Adipocyte (in vitro differentiated cells): ENCODE measurements at regions not wholly inside any gene's neighbourhood (a gene's known extent, or its start where the extent isn't known, plus 50 kb on each side); places are given as distances from the start of the nearest gene placed in this dataset.

Experiments used
- DNase-seq: peaks from one replicate; pipeline ENCODE4 v3.0.0-alpha.2; 2015; ENCODE audit warnings: low read depth
- H3K27me3 ChIP-seq: replicated peaks from 2 replicates; pipeline ENCODE4 v1.7.0; 2013; ENCODE audit warnings: mild to moderate bottlenecking, low read length, moderate library complexity; ENCODE audit not compliant: control insufficient read depth, insufficient read depth
- H3K36me3 ChIP-seq: 2 replicates; pipeline ENCODE4 v1.7.0; 2013; ENCODE audit warnings: low read length, mild to moderate bottlenecking, moderate library complexity; ENCODE audit not compliant: control insufficient read depth, insufficient read depth, severe bottlenecking
- H3K4me1 ChIP-seq: 2 replicates; pipeline ENCODE4 v1.7.0; 2013; ENCODE audit warnings: mild to moderate bottlenecking, low read length, moderate library complexity; ENCODE audit not compliant: control insufficient read depth, insufficient read depth
- H3K4me3 ChIP-seq: 2 replicates; pipeline ENCODE4 v1.7.0; 2013; ENCODE audit warnings: mild to moderate bottlenecking, low read length, moderate library complexity
- H3K9ac ChIP-seq: 2 replicates; pipeline ENCODE4 v1.7.0; 2013; ENCODE audit warnings: mild to moderate bottlenecking, low read length, moderate library complexity
- H3K9me3 ChIP-seq: 2 replicates; pipeline ENCODE4 v1.7.0; 2013; ENCODE audit warnings: mild to moderate bottlenecking, low read length, moderate library complexity; ENCODE audit not compliant: control insufficient read depth

GRCh38 chr12:92487138-92487485, 215.7 kb upstream of the PLEKHG7 start:
- H3K36me3 ChIP-seq: no peaks in the 10 kb centered on the region
- H3K9me3 ChIP-seq: peaks cover 6% of the 10 kb centered on the region
- no peak for DNase-seq
- H3K9ac ChIP-seq: no peak overlapping the region
- peaks cover 12% of the 10 kb centered on the region for H3K4me1 ChIP-seq
- H3K4me3 ChIP-seq: no peak overlapping the region
- no peaks in the 10 kb centered on the region for H3K27me3 ChIP-seq

- peaks cover 12% of the 10 kb centered on the region for H3K4me1 ChIP-seq
- peaks cover 2% of the 10 kb centered on the region for H3K9me3 ChIP-seq
- H3K27me3 ChIP-seq: no peaks in the 10 kb centered on the region
- no peaks in the 10 kb centered on the region for H3K36me3 ChIP-seq
- H3K9ac ChIP-seq: no peak overlapping the region
- no peak for DNase-seq
- H3K4me3 ChIP-seq: no peak overlapping the region
Observed at GRCh38 chr12:92486443-92487137, 216.2 kb upstream of the PLEKHG7 start.

GRCh38 chr12:92485351-92486348, 217.1 kb upstream of the PLEKHG7 start:
- no peaks in the 10 kb centered on the region for H3K9me3 ChIP-seq
- peak overlapping the region; percentile 29 for H3K9ac ChIP-seq
- peak; percentile 39 for DNase-seq
- no peaks in the 10 kb centered on the region for H3K36me3 ChIP-seq
- H3K4me3 ChIP-seq: no peak overlapping the region
- no peaks in the 10 kb centered on the region for H3K27me3 ChIP-seq
- H3K4me1 ChIP-seq: peaks cover 12% of the 10 kb centered on the region

GRCh38 chr12:92482599-92482998, 220.2 kb upstream of the PLEKHG7 start:
- no peak overlapping the region for H3K9ac ChIP-seq
- no peak for DNase-seq
- H3K4me3 ChIP-seq: no peak overlapping the region
- no peaks in the 10 kb centered on the region for H3K36me3 ChIP-seq
- H3K4me1 ChIP-seq: peaks cover 12% of the 10 kb centered on the region
- H3K27me3 ChIP-seq: no peaks in the 10 kb centered on the region
- H3K9me3 ChIP-seq: no peaks in the 10 kb centered on the region

- no peak for DNase-seq
- no peaks in the 10 kb centered on the region for H3K9me3 ChIP-seq
- H3K27me3 ChIP-seq: no peaks in the 10 kb centered on the region
- H3K9ac ChIP-seq: no peak overlapping the region
- no peak overlapping the region for H3K4me3 ChIP-seq
- peaks cover 8% of the 10 kb centered on the region for H3K4me1 ChIP-seq
- H3K36me3 ChIP-seq: no peaks in the 10 kb centered on the region
Observed at GRCh38 chr12:92481066-92481465, 221.7 kb upstream of the PLEKHG7 start.

GRCh38 chr12:92478692-92479091, 224.1 kb upstream of the PLEKHG7 start:
- no peaks in the 10 kb centered on the region for H3K27me3 ChIP-seq
- H3K9me3 ChIP-seq: no peaks in the 10 kb centered on the region
- H3K4me3 ChIP-seq: no peak overlapping the region
- no peak overlapping the region for H3K9ac ChIP-seq
- DNase-seq: no peak
- no peaks in the 10 kb centered on the region for H3K4me1 ChIP-seq
- no peaks in the 10 kb centered on the region for H3K36me3 ChIP-seq

- Histone ChIP-seq H3K36me3 (no peaks in the 10 kb centered on the region), H3K4me1 (no peaks in the 10 kb centered on the region), H3K4me3 (no peak overlapping the region), H3K27me3 (no peaks in the 10 kb centered on the region), H3K9me3 (no peaks in the 10 kb centered on the region), H3K9ac (no peak overlapping the region)
- no peak for DNase-seq
Observed at GRCh38 chr12:92476844-92477243, 225.9 kb upstream of the PLEKHG7 start.

GRCh38 chr12:92473564-92473963, 229.2 kb upstream of the PLEKHG7 start:
- Histone ChIP-seq H3K9ac (no peak overlapping the region), H3K4me1 (no peaks in the 10 kb centered on the region), H3K36me3 (no peaks in the 10 kb centered on the region), H3K27me3 (no peaks in the 10 kb centered on the region), H3K9me3 (no peaks in the 10 kb centered on the region), H3K4me3 (no peak overlapping the region)
- DNase-seq: no peak

- H3K4me1 ChIP-seq: no peaks in the 10 kb centered on the region
- no peaks in the 10 kb centered on the region for H3K27me3 ChIP-seq
- no peaks in the 10 kb centered on the region for H3K9me3 ChIP-seq
- DNase-seq: peak; percentile 58
- H3K36me3 ChIP-seq: no peaks in the 10 kb centered on the region
- H3K9ac ChIP-seq: no peak overlapping the region
- H3K4me3 ChIP-seq: no peak overlapping the region
Observed at GRCh38 chr12:92472201-92472600, 230.6 kb upstream of the PLEKHG7 start.

GRCh38 chr12:92471551-92471950, 231.2 kb upstream of the PLEKHG7 start:
- Histone ChIP-seq H3K4me3 (no peak overlapping the region), H3K36me3 (no peaks in the 10 kb centered on the region), H3K27me3 (no peaks in the 10 kb centered on the region), H3K9me3 (no peaks in the 10 kb centered on the region), H3K4me1 (no peaks in the 10 kb centered on the region), H3K9ac (no peak overlapping the region)
- no peak for DNase-seq

- DNase-seq: no peak
Observed at GRCh38 chr12:92470608-92471021, 232.2 kb upstream of the PLEKHG7 start.

More at GRCh38 chr12:92470608-92471021, 232.2 kb upstream of the PLEKHG7 start:
- no peak overlapping the region for H3K4me3 ChIP-seq
- H3K27me3 ChIP-seq: no peaks in the 10 kb centered on the region
- H3K9ac ChIP-seq: no peak overlapping the region
- H3K36me3 ChIP-seq: no peaks in the 10 kb centered on the region
- H3K4me1 ChIP-seq: no peaks in the 10 kb centered on the region
- H3K9me3 ChIP-seq: no peaks in the 10 kb centered on the region
